PC-9 (cell line): ENCODE measurements at regions not wholly inside any gene's neighbourhood (a gene's known extent, or its start where the extent isn't known, plus 50 kb on each side); places are given as distances from the start of the nearest gene placed in this dataset.

Experiments used
- CTCF ChIP-seq: fragments of 200-600 bp; sonication (generic); conservative IDR thresholded peaks from 2 replicates; pipeline ENCODE4 v1.6.1; 2017; ENCODE audit warnings: mixed run types, antibody characterized with exemption, mild to moderate bottlenecking, moderate library complexity
- EZH2 ChIP-seq: fragments of 200-600 bp; sonication (generic); IDR thresholded peaks from 2 replicates; pipeline ENCODE4 v1.8.0; 2017; ENCODE audit warnings: antibody characterized with exemption, low read depth

- TF ChIP-seq CTCF = no peak
- no peak for TF ChIP-seq EZH2
Measured at GRCh38 chr9:115277301-115277700, 159.3 kb upstream of the TNC start.
